GM12878 (cell line): ENCODE measurements at regions not wholly inside any gene's neighbourhood (a gene's known extent, or its start where the extent isn't known, plus 50 kb on each side); places are given as distances from the start of the nearest gene placed in this dataset.

Experiments
- ATAC-seq: fragments of 200-7000 bp; cut with Tn5 transposase; 3 replicates; pipeline ENCODE4 v1.9.1; 2020; ENCODE audit warnings: mild to moderate bottlenecking, moderate library complexity
- BruUV-seq: library from RNA; stranded (reverse); fragments of 400-500 nt; replicated peaks from 2 replicates; lab custom pipeline; 2021; lab: Mats Ljungman, UMichigan
- CTCF ChIA-PET: fragments of 300-600 bp; sonication (Branson Sonifier 250); formaldehyde crosslinking; extraction: SDS; loops from one replicate; lab custom pipeline; 2021; ENCODE audit warnings: inconsistent platforms; lab: Yijun Ruan, JAX
- POLR2A ChIA-PET: fragments of 350-600 bp; formaldehyde crosslinking; extraction: SDS; loops from one replicate; lab custom pipeline; 2021; ENCODE audit warnings: inconsistent platforms; lab: Charles Lee
- RAD21 ChIA-PET: fragments of 300-600 bp; sonication (Branson Sonifier 250); formaldehyde crosslinking; loops from one replicate; lab custom pipeline; 2023; ENCODE audit warnings: antibody characterized with exemption; ENCODE audit not compliant: unreplicated experiment; lab: Charles Lee
- SMC1A ChIA-PET: fragments of 300-600 bp; sonication (Branson Sonifier 250); formaldehyde crosslinking; loops from one replicate; lab custom pipeline; 2023; ENCODE audit not compliant: unreplicated experiment, uncharacterized antibody; lab: Charles Lee
- DNase-seq: peaks from one replicate; pipeline ENCODE4 v3.0.0-alpha.2; 2011; ENCODE audit warnings: low read depth, low spot score
- FAIRE-seq: peaks from 3 replicates; lab custom pipeline; 2011; peaks lifted over from hg19 to GRCh38; lab: Jason Lieb, UNC
- H2AFZ ChIP-seq: 2 replicates; pipeline ENCODE4 v1.6.0; 2011; ENCODE audit warnings: low read depth, low read length, control low read depth; ENCODE audit not compliant: control insufficient read depth
- H3K27ac ChIP-seq: 2 replicates; pipeline ENCODE4 v1.5.1; 2011; ENCODE audit warnings: control low read depth; ENCODE audit not compliant: control insufficient read depth, insufficient read depth
- H3K27me3 ChIP-seq, 2 experiments: replicated peaks in 1 of 2; 2 replicates each; pipeline versions ENCODE4 v1.6.0 to v1.6.1; 2011; ENCODE audit warnings: low read length in 1 of 2; ENCODE audit not compliant: control insufficient read depth in 2 of 2, insufficient read depth in 2 of 2
- H3K36me3 ChIP-seq, 2 experiments: 2 replicates each; pipeline ENCODE4 v1.5.1; 2011; ENCODE audit warnings: low read length in 1 of 2; ENCODE audit not compliant: control insufficient read depth in 2 of 2, insufficient read depth in 2 of 2
- H3K4me1 ChIP-seq: 2 replicates; pipeline ENCODE4 v1.6.1; 2011; ENCODE audit warnings: mild to moderate bottlenecking, low read length, moderate library complexity, mixed read lengths; ENCODE audit not compliant: control insufficient read depth, insufficient read depth
- H3K4me2 ChIP-seq: 2 replicates; pipeline ENCODE4 v1.6.0; 2011; ENCODE audit warnings: control low read depth; ENCODE audit not compliant: control insufficient read depth, insufficient read depth
- H3K4me3 ChIP-seq: fragments of 200-600 bp; sonication (generic); 2 replicates; pipeline ENCODE4 v1.5.1; 2016
- H3K79me2 ChIP-seq: 2 replicates; pipeline ENCODE4 v1.6.0; 2011; ENCODE audit warnings: low read length; ENCODE audit not compliant: control insufficient read depth, insufficient read depth
- H3K9ac ChIP-seq: 2 replicates; pipeline ENCODE4 v1.8.0; 2011; ENCODE audit warnings: low read length, control low read depth, mixed read lengths; ENCODE audit not compliant: control insufficient read depth, insufficient read depth
- H3K9me3 ChIP-seq: replicated peaks from 3 replicates; pipeline ENCODE4 v1.5.1; 2011; ENCODE audit warnings: mild to moderate bottlenecking, low read length; ENCODE audit not compliant: control insufficient read depth, insufficient read depth
- H4K20me1 ChIP-seq: 2 replicates; pipeline ENCODE4 v1.6.0; 2011; ENCODE audit not compliant: control insufficient read depth, insufficient read depth
- BCL11A ChIP-seq: IDR thresholded peaks from 2 replicates; pipeline ENCODE4 v1.6.1; 2011; ENCODE audit warnings: low read depth, low read length
- BHLHE40 ChIP-seq, 2 experiments: fragments of 450-650 bp in 1 of 2; IDR thresholded peaks; 2 replicates each; pipeline ENCODE4 v1.6.1; 2011 to 2017; ENCODE audit warnings: low read depth in 2 of 2, borderline replicate concordance in 1 of 2, improper control_type of control experiment in 1 of 2, low read length in 1 of 2, mild to moderate bottlenecking in 1 of 2
- EGR1 ChIP-seq, 2 experiments: IDR thresholded peaks; 1 replicate in 1 of 2; 2 replicates in 1 of 2; pipeline ENCODE4 v1.6.1; 2011 to 2012; ENCODE audit warnings: low read depth in 2 of 2, low read length in 2 of 2, borderline replicate concordance in 1 of 2, mild to moderate bottlenecking in 1 of 2, moderate library complexity in 1 of 2
- ETV6 ChIP-seq, 2 experiments: fragments of 450-650 bp in 1 of 2; IDR thresholded peaks in 1 of 2; conservative IDR thresholded peaks in 1 of 2; 2 replicates each; pipeline ENCODE4 v1.6.1; 2014; ENCODE audit warnings: antibody characterized with exemption in 1 of 2, borderline replicate concordance in 1 of 2, low read depth in 1 of 2, mild to moderate bottlenecking in 1 of 2, moderate library complexity in 1 of 2
- FOXM1 ChIP-seq: IDR thresholded peaks from 2 replicates; pipeline ENCODE4 v1.6.1; 2012; ENCODE audit warnings: low read depth, mild to moderate bottlenecking, inconsistent platforms, low read length, moderate library complexity
- JUND ChIP-seq: IDR thresholded peaks from 2 replicates; pipeline ENCODE4 v1.6.1; 2012; ENCODE audit warnings: low read depth, mild to moderate bottlenecking, low read length, improper control_type of control experiment, moderate library complexity
- RAD21 ChIP-seq: IDR thresholded peaks from 2 replicates; pipeline ENCODE4 v1.6.1; 2011; ENCODE audit warnings: mild to moderate bottlenecking, low read depth, low read length, moderate library complexity; ENCODE audit not compliant: insufficient read depth
- SP1 ChIP-seq: IDR thresholded peaks from one replicate; pipeline ENCODE4 v1.6.1; 2011; ENCODE audit warnings: low read depth, low read length
- SPI1 ChIP-seq: IDR thresholded peaks from 2 replicates; pipeline ENCODE4 v1.6.1; 2011; ENCODE audit warnings: low read depth, mild to moderate bottlenecking, low read length, moderate library complexity, borderline replicate concordance; ENCODE audit not compliant: insufficient read depth
- WGBS: methylation state at CpG from one replicate; pipeline ENCODE4 v1.1.6; 2016; ENCODE audit warnings: low lambda C conversion rate; ENCODE audit not compliant: insufficient replicate concordance, insufficient coverage; ENCODE audit errors: missing lambda C conversion rate; 5-methylcytosine and 5-hydroxymethylcytosine counted together
- in situ Hi-C: fragments of 300-500 bp; cut with MboI; formaldehyde crosslinking; loops from 9 replicates; pipeline ENCODE4 v1.14.3; 2018; ENCODE audit warnings: mixed read lengths
- intact Hi-C: fragments of 100-400 bp; cut with micrococcal nuclease; formaldehyde crosslinking; loops from one replicate; pipeline ENCODE4 v1.14.2; 2022; ENCODE audit not compliant: unreplicated experiment
- TF ChIP-seq, protein P1 (sequence below): fragments of 450-650 bp; IDR thresholded peaks from 2 replicates; pipeline ENCODE4 v1.6.1; 2017; ENCODE audit warnings: mild to moderate bottlenecking, moderate library complexity
- TF ChIP-seq, protein P2 (sequence below): fragments of 450-650 bp; conservative IDR thresholded peaks from 2 replicates; pipeline ENCODE4 v1.6.1; 2017; ENCODE audit warnings: mild to moderate bottlenecking, moderate library complexity
- TF ChIP-seq, protein P3 (sequence below): IDR thresholded peaks from 2 replicates; pipeline ENCODE4 v1.6.1; 2012; ENCODE audit warnings: mild to moderate bottlenecking, low read depth, low read length

DNA sequence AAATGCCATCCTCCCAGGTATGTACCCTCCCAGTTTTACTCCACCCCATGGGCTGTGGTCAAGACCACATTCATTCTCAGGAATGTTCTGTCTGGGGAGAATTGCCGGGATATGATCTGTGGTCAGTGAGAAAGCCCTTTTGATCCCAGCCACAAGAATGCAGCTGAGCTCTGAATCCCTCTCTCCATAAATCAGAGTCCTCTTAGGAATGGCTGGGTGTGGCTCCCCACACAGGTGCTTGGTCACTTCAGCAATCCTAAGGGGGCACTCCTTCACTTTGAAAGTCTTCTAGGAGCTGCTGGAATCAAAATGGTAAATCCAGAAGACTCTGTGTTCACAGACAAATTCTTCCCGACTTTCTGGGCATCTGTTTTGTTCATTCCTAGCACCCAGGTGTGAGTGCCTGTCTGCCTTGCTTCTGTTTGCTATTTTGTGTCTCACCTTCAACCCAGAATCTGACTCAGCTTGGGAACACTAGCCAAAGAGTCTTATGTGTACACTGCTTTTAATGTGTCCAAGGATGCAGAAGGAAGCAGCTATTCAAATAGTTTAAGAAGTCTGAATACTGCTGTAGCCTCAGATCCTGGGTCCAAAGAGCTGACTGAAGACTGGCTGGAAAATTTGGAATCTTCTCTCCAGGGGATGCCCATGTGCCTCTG, 144.6 kb upstream of the CDKN3 start:
- FAIRE-seq (no peak), ATAC-seq (no peak), DNase-seq (no peak)
- Histone ChIP-seq H3K9ac (no peak overlapping the region), H3K4me3 (no peak overlapping the region), H3K36me3 (no peaks in the 10 kb centered on the region), H3K9me3 (no peaks in the 10 kb centered on the region), H3K27ac (no peak overlapping the region), H3K4me1 (no peaks in the 10 kb centered on the region), H4K20me1 (no peaks in the 10 kb centered on the region), H3K4me2 (no peak overlapping the region), H2AFZ (no peak overlapping the region), H3K27me3 (no peaks in the 10 kb centered on the region; a peak in 2 of 4 replicates), H3K79me2 (no peaks in the 10 kb centered on the region)
- intact Hi-C loops: no loop called here
- ChIA-PET RAD21 (interaction anchor here (1.1 kb wide), 1 partner anchor 77 kb away, joined by 4 read pairs; no protein-coding TSS in a partner anchor), CTCF (interaction anchor here (0.5 kb wide), 1 partner anchor 24 kb away, joined by 3 read pairs; no protein-coding TSS in a partner anchor), SMC1A (no interaction called here), POLR2A (no interaction called here)
- 27% methylated on average over 2 of the region's 2 CpGs for WGBS
- in situ Hi-C loops: no loop called here
- no TSS peak for BruUV-seq
- TF ChIP-seq BHLHE40 (IDR thresholded peaks at IDR 0.05; ENCODE audit: borderline replicate concordance in 1 of 2, low read depth in 2 of 2, low read length in 1 of 2) (no peak), EGR1 (IDR thresholded peaks at IDR 0.05; ENCODE audit: borderline replicate concordance in 1 of 2, low read depth in 2 of 2, low read length in 2 of 2) (no peak), RAD21 (no peak), SPI1 (no peak), ETV6 (conservative IDR thresholded peaks at IDR 0.05 in 1 of 2, IDR thresholded peaks at IDR 0.05 in 1 of 2; ENCODE audit: borderline replicate concordance in 1 of 2, low read depth in 1 of 2) (no peak), SP1 (no peak), FOXM1 (no peak), BCL11A (no peak), JUND (no peak)
- TF ChIP-seq, protein P1, sequence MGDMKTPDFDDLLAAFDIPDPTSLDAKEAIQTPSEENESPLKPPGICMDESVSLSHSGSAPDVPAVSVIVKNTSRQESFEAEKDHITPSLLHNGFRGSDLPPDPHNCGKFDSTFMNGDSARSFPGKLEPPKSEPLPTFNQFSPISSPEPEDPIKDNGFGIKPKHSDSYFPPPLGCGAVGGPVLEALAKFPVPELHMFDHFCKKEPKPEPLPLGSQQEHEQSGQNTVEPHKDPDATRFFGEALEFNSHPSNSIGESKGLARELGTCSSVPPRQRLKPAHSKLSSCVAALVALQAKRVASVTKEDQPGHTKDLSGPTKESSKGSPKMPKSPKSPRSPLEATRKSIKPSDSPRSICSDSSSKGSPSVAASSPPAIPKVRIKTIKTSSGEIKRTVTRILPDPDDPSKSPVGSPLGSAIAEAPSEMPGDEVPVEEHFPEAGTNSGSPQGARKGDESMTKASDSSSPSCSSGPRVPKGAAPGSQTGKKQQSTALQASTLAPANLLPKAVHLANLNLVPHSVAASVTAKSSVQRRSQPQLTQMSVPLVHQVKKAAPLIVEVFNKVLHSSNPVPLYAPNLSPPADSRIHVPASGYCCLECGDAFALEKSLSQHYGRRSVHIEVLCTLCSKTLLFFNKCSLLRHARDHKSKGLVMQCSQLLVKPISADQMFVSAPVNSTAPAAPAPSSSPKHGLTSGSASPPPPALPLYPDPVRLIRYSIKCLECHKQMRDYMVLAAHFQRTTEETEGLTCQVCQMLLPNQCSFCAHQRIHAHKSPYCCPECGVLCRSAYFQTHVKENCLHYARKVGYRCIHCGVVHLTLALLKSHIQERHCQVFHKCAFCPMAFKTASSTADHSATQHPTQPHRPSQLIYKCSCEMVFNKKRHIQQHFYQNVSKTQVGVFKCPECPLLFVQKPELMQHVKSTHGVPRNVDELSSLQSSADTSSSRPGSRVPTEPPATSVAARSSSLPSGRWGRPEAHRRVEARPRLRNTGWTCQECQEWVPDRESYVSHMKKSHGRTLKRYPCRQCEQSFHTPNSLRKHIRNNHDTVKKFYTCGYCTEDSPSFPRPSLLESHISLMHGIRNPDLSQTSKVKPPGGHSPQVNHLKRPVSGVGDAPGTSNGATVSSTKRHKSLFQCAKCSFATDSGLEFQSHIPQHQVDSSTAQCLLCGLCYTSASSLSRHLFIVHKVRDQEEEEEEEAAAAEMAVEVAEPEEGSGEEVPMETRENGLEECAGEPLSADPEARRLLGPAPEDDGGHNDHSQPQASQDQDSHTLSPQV: no peak
- TF ChIP-seq, protein P2, sequence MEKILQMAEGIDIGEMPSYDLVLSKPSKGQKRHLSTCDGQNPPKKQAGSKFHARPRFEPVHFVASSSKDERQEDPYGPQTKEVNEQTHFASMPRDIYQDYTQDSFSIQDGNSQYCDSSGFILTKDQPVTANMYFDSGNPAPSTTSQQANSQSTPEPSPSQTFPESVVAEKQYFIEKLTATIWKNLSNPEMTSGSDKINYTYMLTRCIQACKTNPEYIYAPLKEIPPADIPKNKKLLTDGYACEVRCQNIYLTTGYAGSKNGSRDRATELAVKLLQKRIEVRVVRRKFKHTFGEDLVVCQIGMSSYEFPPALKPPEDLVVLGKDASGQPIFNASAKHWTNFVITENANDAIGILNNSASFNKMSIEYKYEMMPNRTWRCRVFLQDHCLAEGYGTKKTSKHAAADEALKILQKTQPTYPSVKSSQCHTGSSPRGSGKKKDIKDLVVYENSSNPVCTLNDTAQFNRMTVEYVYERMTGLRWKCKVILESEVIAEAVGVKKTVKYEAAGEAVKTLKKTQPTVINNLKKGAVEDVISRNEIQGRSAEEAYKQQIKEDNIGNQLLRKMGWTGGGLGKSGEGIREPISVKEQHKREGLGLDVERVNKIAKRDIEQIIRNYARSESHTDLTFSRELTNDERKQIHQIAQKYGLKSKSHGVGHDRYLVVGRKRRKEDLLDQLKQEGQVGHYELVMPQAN: no peak
- TF ChIP-seq, protein P3, sequence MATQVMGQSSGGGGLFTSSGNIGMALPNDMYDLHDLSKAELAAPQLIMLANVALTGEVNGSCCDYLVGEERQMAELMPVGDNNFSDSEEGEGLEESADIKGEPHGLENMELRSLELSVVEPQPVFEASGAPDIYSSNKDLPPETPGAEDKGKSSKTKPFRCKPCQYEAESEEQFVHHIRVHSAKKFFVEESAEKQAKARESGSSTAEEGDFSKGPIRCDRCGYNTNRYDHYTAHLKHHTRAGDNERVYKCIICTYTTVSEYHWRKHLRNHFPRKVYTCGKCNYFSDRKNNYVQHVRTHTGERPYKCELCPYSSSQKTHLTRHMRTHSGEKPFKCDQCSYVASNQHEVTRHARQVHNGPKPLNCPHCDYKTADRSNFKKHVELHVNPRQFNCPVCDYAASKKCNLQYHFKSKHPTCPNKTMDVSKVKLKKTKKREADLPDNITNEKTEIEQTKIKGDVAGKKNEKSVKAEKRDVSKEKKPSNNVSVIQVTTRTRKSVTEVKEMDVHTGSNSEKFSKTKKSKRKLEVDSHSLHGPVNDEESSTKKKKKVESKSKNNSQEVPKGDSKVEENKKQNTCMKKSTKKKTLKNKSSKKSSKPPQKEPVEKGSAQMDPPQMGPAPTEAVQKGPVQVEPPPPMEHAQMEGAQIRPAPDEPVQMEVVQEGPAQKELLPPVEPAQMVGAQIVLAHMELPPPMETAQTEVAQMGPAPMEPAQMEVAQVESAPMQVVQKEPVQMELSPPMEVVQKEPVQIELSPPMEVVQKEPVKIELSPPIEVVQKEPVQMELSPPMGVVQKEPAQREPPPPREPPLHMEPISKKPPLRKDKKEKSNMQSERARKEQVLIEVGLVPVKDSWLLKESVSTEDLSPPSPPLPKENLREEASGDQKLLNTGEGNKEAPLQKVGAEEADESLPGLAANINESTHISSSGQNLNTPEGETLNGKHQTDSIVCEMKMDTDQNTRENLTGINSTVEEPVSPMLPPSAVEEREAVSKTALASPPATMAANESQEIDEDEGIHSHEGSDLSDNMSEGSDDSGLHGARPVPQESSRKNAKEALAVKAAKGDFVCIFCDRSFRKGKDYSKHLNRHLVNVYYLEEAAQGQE: no peak
